ENCODE measurements at regions not wholly inside any gene's neighbourhood (a gene's known extent, or its start where the extent isn't known, plus 50 kb on each side); places are given as distances from the start of the nearest gene placed in this dataset.

DNA sequence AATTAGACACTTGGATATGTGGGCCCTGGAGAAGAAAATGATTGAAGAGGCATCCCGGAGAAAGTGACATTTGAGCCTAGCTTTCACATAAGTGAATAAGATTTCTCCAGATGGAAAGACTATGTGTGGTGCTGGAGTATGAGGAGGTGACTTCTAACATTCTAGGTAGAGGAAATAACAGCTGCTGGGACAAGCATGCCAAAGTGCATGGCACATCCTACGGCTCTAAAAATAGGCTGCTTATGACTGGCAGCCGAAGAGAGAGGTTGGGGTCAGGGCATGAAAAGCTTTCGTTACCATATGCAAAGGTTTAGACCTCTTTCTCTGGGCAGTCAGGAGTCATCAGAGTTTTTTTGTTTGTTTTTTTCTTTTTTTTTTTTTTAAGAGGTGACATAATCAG is 142.0 kb downstream of the SOX3 start:
- Histone ChIP-seq H3K4me3 (replicated peaks in 1 of 3; ENCODE audit: insufficient read depth in 1 of 3, low read depth in 1 of 3, low read length in 3 of 3) (no peak overlapping the region), H3K9me1 (replicated peaks; ENCODE audit: control insufficient read depth, extremely low read depth, insufficient read depth, low read length) (no peaks in the 10 kb centered on the region), H3K27me3 (ENCODE audit: control insufficient read depth in 2 of 2, insufficient read depth in 2 of 2, low read length in 2 of 2) (no peaks in the 10 kb centered on the region), H2AFZ (ENCODE audit: low read depth, low read length) (no peak overlapping the region), H3K4me2 (ENCODE audit: insufficient read depth, low read length) (no peak overlapping the region), H3K27ac (ENCODE audit: insufficient read depth, low read depth, low read length) (no peak overlapping the region), H3K79me2 (ENCODE audit: control insufficient read depth, insufficient read depth, low read length) (no peaks in the 10 kb centered on the region), H4K20me1 (replicated peaks; ENCODE audit: control insufficient read depth, extremely low read depth, insufficient read depth, low read length) (no peaks in the 10 kb centered on the region), H3K4me1 (ENCODE audit: control insufficient read depth, extremely low read depth, insufficient read depth, low read length) (no peaks in the 10 kb centered on the region), H3K9ac (replicated peaks; ENCODE audit: extremely low read depth, insufficient read depth, low read length) (no peak overlapping the region), H3K36me3 (ENCODE audit: control insufficient read depth in 2 of 2, extremely low read depth in 1 of 2, insufficient read depth in 2 of 2, low read length in 2 of 2) (no peaks in the 10 kb centered on the region), H3K9me3 (replicated peaks; ENCODE audit: control insufficient read depth, insufficient read depth, low read length) (no peaks in the 10 kb centered on the region)
- dilution Hi-C loops (cut with MboI; ENCODE audit: extremely low pct_ligation_motif_present, low sequenced_read_pairs) (no loop called here), intact Hi-C loops (cut with micrococcal nuclease) (no loop called here)
- no TSS peak for BruUV-seq (replicated peaks)
- TF ChIP-seq JUN (IDR thresholded peaks at IDR 0.05; ENCODE audit: borderline replicate concordance, insufficient read depth, insufficient read length, low read depth) (no peak), EZH2 (IDR thresholded peaks at IDR 0.05; ENCODE audit: borderline replicate concordance, low read depth, low read length, severe bottlenecking) (no peak), FOS (IDR thresholded peaks at IDR 0.05; ENCODE audit: borderline replicate concordance, insufficient read depth, low read length) (no peak), GATA2 (IDR thresholded peaks at IDR 0.05; ENCODE audit: insufficient read depth, insufficient read length, low read depth, low read length) (no peak), MYC (IDR thresholded peaks at IDR 0.05; ENCODE audit: low read depth, low read length) (no peak), POLR2A (IDR thresholded peaks at IDR 0.05; ENCODE audit: low read depth, low read length) (no peak), POLR2AphosphoS5 (IDR thresholded peaks at IDR 0.05; ENCODE audit: insufficient read depth, low read depth, low read length) (no peak)
- TF ChIP-seq, protein P1, sequence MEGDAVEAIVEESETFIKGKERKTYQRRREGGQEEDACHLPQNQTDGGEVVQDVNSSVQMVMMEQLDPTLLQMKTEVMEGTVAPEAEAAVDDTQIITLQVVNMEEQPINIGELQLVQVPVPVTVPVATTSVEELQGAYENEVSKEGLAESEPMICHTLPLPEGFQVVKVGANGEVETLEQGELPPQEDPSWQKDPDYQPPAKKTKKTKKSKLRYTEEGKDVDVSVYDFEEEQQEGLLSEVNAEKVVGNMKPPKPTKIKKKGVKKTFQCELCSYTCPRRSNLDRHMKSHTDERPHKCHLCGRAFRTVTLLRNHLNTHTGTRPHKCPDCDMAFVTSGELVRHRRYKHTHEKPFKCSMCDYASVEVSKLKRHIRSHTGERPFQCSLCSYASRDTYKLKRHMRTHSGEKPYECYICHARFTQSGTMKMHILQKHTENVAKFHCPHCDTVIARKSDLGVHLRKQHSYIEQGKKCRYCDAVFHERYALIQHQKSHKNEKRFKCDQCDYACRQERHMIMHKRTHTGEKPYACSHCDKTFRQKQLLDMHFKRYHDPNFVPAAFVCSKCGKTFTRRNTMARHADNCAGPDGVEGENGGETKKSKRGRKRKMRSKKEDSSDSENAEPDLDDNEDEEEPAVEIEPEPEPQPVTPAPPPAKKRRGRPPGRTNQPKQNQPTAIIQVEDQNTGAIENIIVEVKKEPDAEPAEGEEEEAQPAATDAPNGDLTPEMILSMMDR (IDR thresholded peaks at IDR 0.05; ENCODE audit: extremely low read depth in 1 of 2, insufficient read depth in 1 of 2, low read depth in 1 of 2, low read length in 2 of 2), result no peak
- TF ChIP-seq, protein P2, sequence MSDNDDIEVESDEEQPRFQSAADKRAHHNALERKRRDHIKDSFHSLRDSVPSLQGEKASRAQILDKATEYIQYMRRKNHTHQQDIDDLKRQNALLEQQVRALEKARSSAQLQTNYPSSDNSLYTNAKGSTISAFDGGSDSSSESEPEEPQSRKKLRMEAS (IDR thresholded peaks at IDR 0.05; ENCODE audit: insufficient read depth, insufficient read length), result no peak
- DNase-seq (ENCODE audit: low read depth, low spot score) (no peak), FAIRE-seq (no peak)
- CTCF ChIA-PET, result no interaction called here
- POLR2A ChIA-PET, result no interaction called here

Data from endothelial cell of umbilical vein (primary cell).